Colonic mucosa (tissue), 4 donors: ENCODE measurements at regions not wholly inside any gene's neighbourhood (a gene's known extent, or its start where the extent isn't known, plus 50 kb on each side); places are given as distances from the start of the nearest gene placed in this dataset.

Experiments used
- DNase-seq: peaks from one replicate; pipeline ENCODE4 v3.0.0-alpha.2; 2020
- H3K27ac ChIP-seq: fragments of 200-600 bp; one replicate; pipeline ENCODE4 v1.8.0; 2021
- H3K27me3 ChIP-seq: fragments of 200-600 bp; one replicate; pipeline ENCODE4 v1.8.0; 2021
- H3K36me3 ChIP-seq: fragments of 200-600 bp; one replicate; pipeline ENCODE4 v1.8.0; 2021
- H3K4me1 ChIP-seq: fragments of 200-600 bp; one replicate; pipeline ENCODE4 v1.8.0; 2021; ENCODE audit warnings: mild to moderate bottlenecking
- H3K4me3 ChIP-seq: fragments of 200-600 bp; one replicate; pipeline ENCODE4 v1.8.0; 2021
- H3K9ac ChIP-seq, 2 donors: one replicate each; pipeline ENCODE4 v1.7.0; 2013; ENCODE audit warnings: control low read depth in 2 of 2, low read depth in 2 of 2, low read length in 2 of 2
- H3K9me3 ChIP-seq: fragments of 200-600 bp; one replicate; pipeline ENCODE4 v1.8.0; 2021
- CTCF ChIP-seq: fragments of 200-600 bp; IDR thresholded peaks from one replicate; pipeline ENCODE4 v1.8.0; 2022; ENCODE audit warnings: antibody characterized with exemption, mild to moderate bottlenecking
- intact Hi-C: fragments of 100-400 bp; cut with DNase I; formaldehyde crosslinking; loops from one replicate; pipeline ENCODE4 v1.14.1; 2022
- donor health status: healthy.
- donor health status: DM: no; HTN: no; CAD: no.
- donor health status: DM: no; HTN: no; CAD: no.

DNA sequence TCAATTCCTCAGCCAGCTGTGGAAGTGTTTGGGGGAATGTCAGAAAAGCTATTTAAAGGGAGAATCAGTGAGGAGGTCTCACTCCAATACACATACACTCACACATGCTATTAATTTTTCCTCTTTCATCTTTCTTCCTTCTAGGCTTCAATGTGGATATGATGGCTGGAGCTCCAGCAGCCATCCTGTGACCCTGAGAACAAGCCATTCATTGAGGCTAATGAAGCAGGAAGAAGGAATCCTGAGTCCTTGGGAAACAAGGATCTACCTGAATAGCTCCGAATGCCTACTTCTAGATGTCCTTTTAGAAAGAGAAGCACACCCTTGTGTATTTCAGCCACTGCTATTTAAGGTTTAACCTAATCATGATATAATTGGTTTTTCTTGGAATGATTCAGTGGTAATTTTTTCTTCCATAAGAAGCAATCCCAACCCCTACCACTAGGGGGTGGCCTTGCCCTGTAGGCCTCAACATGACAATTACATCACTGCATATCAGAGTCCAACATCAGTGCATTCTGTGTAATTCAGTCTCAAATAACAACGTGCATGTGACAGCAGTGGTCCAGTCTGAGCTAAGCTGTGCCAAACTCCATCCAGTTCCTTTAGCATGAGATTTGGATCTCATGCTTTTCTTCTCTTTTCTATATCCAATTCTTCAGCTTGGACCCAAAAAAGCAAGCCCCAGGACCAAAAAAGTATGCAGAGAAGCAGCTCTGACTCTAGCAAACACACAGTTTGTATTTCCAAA lies 85.3 kb upstream of the ANKRD1 start:
- H3K4me1 ChIP-seq = no peaks in the 10 kb centered on the region
- intact Hi-C loops = loop anchor here (5.0 kb wide), 1 partner anchor 94 kb away; no protein-coding TSS in a partner anchor
- DNase-seq = peak; percentile 68
- no peaks in the 10 kb centered on the region for H3K36me3 ChIP-seq
- no peaks in the 10 kb centered on the region for H3K27me3 ChIP-seq
- no peak overlapping the region for H3K4me3 ChIP-seq
- TF ChIP-seq CTCF = peak; percentile 93
- no peak overlapping the region for H3K27ac ChIP-seq
- no peaks in the 10 kb centered on the region for H3K9me3 ChIP-seq
- H3K9ac ChIP-seq = no peak overlapping the region

GRCh38 chr10:91006752-91007346 lies 86.0 kb upstream of the ANKRD1 start:
- H3K4me3 ChIP-seq = no peak overlapping the region
- no peaks in the 10 kb centered on the region for H3K4me1 ChIP-seq
- no peaks in the 10 kb centered on the region for H3K36me3 ChIP-seq
- TF ChIP-seq CTCF = no peak
- intact Hi-C loops = loop anchor here (5.0 kb wide), 1 partner anchor 95 kb away; no protein-coding TSS in a partner anchor
- no peak overlapping the region for H3K9ac ChIP-seq
- no peaks in the 10 kb centered on the region for H3K27me3 ChIP-seq
- H3K27ac ChIP-seq = no peak overlapping the region
- no peaks in the 10 kb centered on the region for H3K9me3 ChIP-seq
- no peak for DNase-seq

- H3K9ac ChIP-seq = no peak overlapping the region
- H3K9me3 ChIP-seq = no peaks in the 10 kb centered on the region
- no peaks in the 10 kb centered on the region for H3K4me1 ChIP-seq
- H3K4me3 ChIP-seq = no peak overlapping the region
- DNase-seq = no peak
- H3K27me3 ChIP-seq = no peaks in the 10 kb centered on the region
- no peak for TF ChIP-seq CTCF
- no peak overlapping the region for H3K27ac ChIP-seq
- no peaks in the 10 kb centered on the region for H3K36me3 ChIP-seq
- intact Hi-C loops = loop anchor here (5.0 kb wide), 1 partner anchor 95 kb away; no protein-coding TSS in a partner anchor
These were observed 86.8 kb upstream of the ANKRD1 start for GRCh38 chr10:91007655-91008054.

GRCh38 chr10:91009121-91009520 lies 88.2 kb upstream of the ANKRD1 start:
- DNase-seq = no peak
- Histone ChIP-seq H3K4me1 (no peaks in the 10 kb centered on the region), H3K9ac (no peak overlapping the region), H3K27me3 (no peaks in the 10 kb centered on the region), H3K27ac (no peak overlapping the region), H3K36me3 (no peaks in the 10 kb centered on the region), H3K9me3 (no peaks in the 10 kb centered on the region), H3K4me3 (no peak overlapping the region)
- no peak for TF ChIP-seq CTCF
- intact Hi-C loops = loop anchor here (5.0 kb wide), 1 partner anchor 97 kb away; no protein-coding TSS in a partner anchor

GRCh38 chr10:91010952-91011351 lies 90.1 kb upstream of the ANKRD1 start:
- Histone ChIP-seq H3K9me3 (no peaks in the 10 kb centered on the region), H3K9ac (no peak overlapping the region), H3K27me3 (no peaks in the 10 kb centered on the region), H3K4me1 (no peaks in the 10 kb centered on the region), H3K4me3 (no peak overlapping the region), H3K36me3 (no peaks in the 10 kb centered on the region), H3K27ac (no peak overlapping the region)
- intact Hi-C loops = no loop called here
- DNase-seq = no peak
- TF ChIP-seq CTCF = no peak
